ENCODE measurements at regions not wholly inside any gene's neighbourhood (a gene's known extent, or its start where the extent isn't known, plus 50 kb on each side); places are given as distances from the start of the nearest gene placed in this dataset.

DNA sequence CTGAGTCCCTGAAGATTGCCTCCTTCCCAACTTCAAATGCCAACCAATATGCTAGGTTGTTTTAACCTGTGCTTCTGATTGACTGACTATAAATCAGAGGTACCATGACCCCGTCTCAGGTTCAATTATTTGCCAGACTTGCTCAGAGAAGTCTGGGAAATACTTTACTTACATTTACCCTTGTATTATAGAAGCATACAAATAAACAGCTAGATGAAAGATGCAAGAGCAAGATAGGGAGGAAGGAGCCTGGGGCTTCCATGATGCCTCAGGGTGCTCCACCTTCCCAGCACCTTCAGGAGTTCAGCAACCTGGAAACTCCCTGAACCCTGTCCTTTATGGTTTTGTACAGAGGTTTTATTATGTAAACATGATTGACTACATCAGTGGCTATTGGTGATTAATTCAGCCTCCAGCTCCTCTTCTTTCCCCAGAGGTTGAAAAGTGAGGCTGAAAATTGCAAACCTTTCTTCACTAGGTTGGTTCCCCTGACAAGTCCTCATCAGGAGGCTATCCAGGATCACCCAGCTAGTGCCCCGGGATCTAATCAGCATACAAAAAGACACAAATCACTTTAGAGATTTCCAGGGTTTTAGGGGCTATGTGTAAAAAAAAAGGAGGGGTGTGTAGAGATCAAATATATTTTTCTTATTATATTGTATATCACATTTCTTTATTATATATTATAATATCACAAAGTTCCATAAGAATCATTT, 547.7 kb downstream of the EPM2A start (continued):
- TF ChIP-seq ZNF462 (CRISPR knock-in tag; IDR thresholded peaks at IDR 0.05) (0 out of 2 replicates have a peak, but pooled peaks have one; percentile 3), STAT1 (IDR thresholded peaks at IDR 0.05; ENCODE audit: unreplicated experiment) (no peak), NANOG (IDR thresholded peaks at IDR 0.05; ENCODE audit: borderline replicate concordance) (no peak), ZNF114 (CRISPR knock-in tag; IDR thresholded peaks at IDR 0.05) (no peak)

DNA sequence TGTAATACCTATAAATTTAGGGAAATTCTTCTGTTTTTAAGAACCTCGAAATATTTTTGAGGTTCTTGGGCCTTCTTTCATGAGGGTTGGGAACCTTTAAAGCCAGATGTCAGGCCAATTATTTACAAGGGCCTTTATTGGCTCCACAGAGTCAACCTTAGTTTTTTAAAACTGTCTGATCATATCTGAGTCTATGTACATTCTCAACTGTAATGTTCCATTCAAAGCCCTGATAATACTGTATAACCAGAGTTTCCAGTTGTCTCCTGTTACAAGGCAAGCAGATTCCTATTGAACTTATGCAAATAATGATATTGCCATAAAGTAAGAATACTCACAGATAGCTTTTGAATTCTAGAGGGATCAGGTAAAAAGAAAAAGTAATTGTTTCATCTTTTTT, 545.5 kb downstream of the EPM2A start:
- Histone ChIP-seq H3F3A (replicated peaks; ENCODE audit: low read depth) (no peaks in the 10 kb centered on the region), H2AFZ (no peak overlapping the region), H3K79me2 (replicated peaks; ENCODE audit: insufficient read depth) (no peaks in the 10 kb centered on the region), H3K36me3 (ENCODE audit: insufficient read depth) (no peaks in the 10 kb centered on the region), H3K4me1 (ENCODE audit: insufficient read depth) (no peaks in the 10 kb centered on the region), H4K20me1 (replicated peaks; ENCODE audit: insufficient read depth) (no peaks in the 10 kb centered on the region), H3K4me2 (no peak overlapping the region), H3K27me3 (ENCODE audit: insufficient read depth) (no peaks in the 10 kb centered on the region), H3K4me3 (no peak overlapping the region), H3K27ac (ENCODE audit: low read depth) (no peak overlapping the region), H3K9me2 (ENCODE audit: insufficient read depth) (no peaks in the 10 kb centered on the region)
- DNase-seq (ENCODE audit: low spot score) = no peak
- H3K9me3 Mint-ChIP-seq = no peaks in the 10 kb centered on the region
- TF ChIP-seq ZNF114 (CRISPR knock-in tag; IDR thresholded peaks at IDR 0.05) = no peak
- no peak for TF ChIP-seq CTCF (conservative IDR thresholded peaks at IDR 0.05; ENCODE audit: low read depth in 2 of 2)
- TF ChIP-seq ZNF331 (CRISPR knock-in tag; IDR thresholded peaks at IDR 0.05; ENCODE audit: low read depth) = no peak
- no peak for TF ChIP-seq JUNB (IDR thresholded peaks at IDR 0.05; ENCODE audit: unreplicated experiment)
- no peak for TF ChIP-seq NANOG (IDR thresholded peaks at IDR 0.05; ENCODE audit: borderline replicate concordance)
- no peaks in the 10 kb centered on the region for H3K36me3 Mint-ChIP-seq (ENCODE audit: low read depth)
- H3K27me3 Mint-ChIP-seq (ENCODE audit: insufficient read depth, low read depth, poor library complexity) = no peaks in the 10 kb centered on the region
- peaks cover 9% of the 10 kb centered on the region for H3K4me1 Mint-ChIP-seq
- no peak overlapping the region for H3K4me3 Mint-ChIP-seq
- H3K27ac Mint-ChIP-seq = no peak overlapping the region
- ATAC-seq = no peak

All from GM23338 (cell line).